Right lobe of liver (tissue), 4 donors: ENCODE measurements at regions not wholly inside any gene's neighbourhood (a gene's known extent, or its start where the extent isn't known, plus 50 kb on each side); places are given as distances from the start of the nearest gene placed in this dataset.

Experiments used
- POLR2A ChIP-seq: fragments of 450-650 bp; IDR thresholded peaks from one replicate; pipeline ENCODE4 v1.6.1; 2017; ENCODE audit warnings: antibody characterized with exemption, mild to moderate bottlenecking
- TF ChIP-seq, protein P1 (sequence below), 4 donors: fragments of 200-600 bp in 3 of 4; fragments of 450-650 bp in 1 of 4; IDR thresholded peaks; one replicate each; pipeline versions ENCODE4 v1.5.1 to v1.8.0; 2016 to 2022; ENCODE audit warnings: antibody characterized with exemption in 4 of 4, mild to moderate bottlenecking in 2 of 4
- donor health status: DM: no; HTN: no; CAD: no.
- donor health status: DM: no; HTN: no; CAD: no.
- donor health status: DM: no; HTN: yes; CAD: no.

DNA sequence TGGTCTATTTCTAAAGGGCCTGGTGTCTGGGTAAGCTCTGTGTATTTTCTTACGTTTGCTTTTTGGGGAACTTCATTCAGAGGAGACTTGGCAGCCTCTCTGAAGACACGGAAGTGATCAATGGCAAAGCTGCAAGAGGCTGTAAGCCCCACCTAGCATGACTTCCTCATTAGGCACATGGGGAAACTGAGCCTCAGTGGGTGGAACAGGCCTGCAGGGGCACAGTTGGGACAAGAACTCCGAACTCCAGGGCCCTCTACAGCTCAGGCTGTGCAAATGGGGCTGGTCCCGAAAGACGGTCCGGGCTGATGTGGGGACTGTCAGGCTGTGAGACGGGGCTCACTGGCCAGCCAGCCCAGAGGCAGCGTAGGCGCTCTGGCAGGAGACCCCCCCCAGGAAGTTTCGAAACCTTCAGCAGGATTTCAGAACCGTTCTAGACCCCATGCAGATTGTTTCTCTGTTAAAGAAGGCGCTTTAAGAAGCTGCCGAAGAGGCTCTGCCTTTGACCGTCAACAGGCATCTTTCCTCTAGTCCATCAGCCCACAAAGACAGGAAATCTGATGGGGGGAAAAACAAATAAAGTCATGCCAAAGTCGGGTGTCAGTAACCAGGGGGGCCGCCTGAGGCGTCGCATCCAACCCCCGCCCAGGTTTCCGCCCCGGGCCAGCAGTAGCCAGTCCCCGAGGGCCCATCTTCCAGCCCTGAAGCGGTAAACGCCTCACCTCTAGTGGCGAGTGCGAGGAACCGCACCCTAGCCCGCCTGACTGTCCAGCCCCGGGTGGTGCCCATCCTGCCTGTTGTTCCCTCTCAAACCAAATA lies 79.8 kb upstream of the TBC1D3K start:
- TF ChIP-seq, protein P1, sequence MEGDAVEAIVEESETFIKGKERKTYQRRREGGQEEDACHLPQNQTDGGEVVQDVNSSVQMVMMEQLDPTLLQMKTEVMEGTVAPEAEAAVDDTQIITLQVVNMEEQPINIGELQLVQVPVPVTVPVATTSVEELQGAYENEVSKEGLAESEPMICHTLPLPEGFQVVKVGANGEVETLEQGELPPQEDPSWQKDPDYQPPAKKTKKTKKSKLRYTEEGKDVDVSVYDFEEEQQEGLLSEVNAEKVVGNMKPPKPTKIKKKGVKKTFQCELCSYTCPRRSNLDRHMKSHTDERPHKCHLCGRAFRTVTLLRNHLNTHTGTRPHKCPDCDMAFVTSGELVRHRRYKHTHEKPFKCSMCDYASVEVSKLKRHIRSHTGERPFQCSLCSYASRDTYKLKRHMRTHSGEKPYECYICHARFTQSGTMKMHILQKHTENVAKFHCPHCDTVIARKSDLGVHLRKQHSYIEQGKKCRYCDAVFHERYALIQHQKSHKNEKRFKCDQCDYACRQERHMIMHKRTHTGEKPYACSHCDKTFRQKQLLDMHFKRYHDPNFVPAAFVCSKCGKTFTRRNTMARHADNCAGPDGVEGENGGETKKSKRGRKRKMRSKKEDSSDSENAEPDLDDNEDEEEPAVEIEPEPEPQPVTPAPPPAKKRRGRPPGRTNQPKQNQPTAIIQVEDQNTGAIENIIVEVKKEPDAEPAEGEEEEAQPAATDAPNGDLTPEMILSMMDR (IDR thresholded peaks at IDR 0.05): peak; percentile 71 to 77 (median 74)
- TF ChIP-seq POLR2A: no peak
